IMR-90 (cell line): ENCODE measurements at regions not wholly inside any gene's neighbourhood (a gene's known extent, or its start where the extent isn't known, plus 50 kb on each side); places are given as distances from the start of the nearest gene placed in this dataset.
"Not testable (repeated sequence)": the region's sequence is repeated elsewhere in the genome, so short reads cannot be mapped to it uniquely, and the experiment has no call there.

Experiments used
- ATAC-seq: fragments of 200-7000 bp; cut with Tn5 transposase; 2 replicates; pipeline ENCODE4 v1.9.1; 2020; ENCODE audit warnings: low read depth, mild to moderate bottlenecking, moderate library complexity
- BruUV-seq: library from RNA; stranded (reverse); fragments of 400-500 nt; replicated peaks from 2 replicates; lab custom pipeline; 2021; lab: Mats Ljungman, UMichigan
- CTCF ChIA-PET: fragments of 300-600 bp; formaldehyde crosslinking; extraction: SDS; loops from one replicate; lab custom pipeline; 2021; ENCODE audit warnings: antibody characterized with exemption; lab: Yijun Ruan, JAX
- POLR2A ChIA-PET: fragments of 300-600 bp; sonication (Branson Sonifier 250); formaldehyde crosslinking; loops from one replicate; lab custom pipeline; 2022; ENCODE audit warnings: antibody characterized with exemption; ENCODE audit not compliant: unreplicated experiment; lab: Charles Lee
- DNase-seq: peaks from one replicate; pipeline ENCODE4 v3.0.0; 2013
- H2AFZ ChIP-seq: replicated peaks from 2 replicates; pipeline ENCODE3; 2013; ENCODE audit warnings: low read length, mild to moderate bottlenecking; ENCODE audit not compliant: poor library complexity
- H2AK5ac ChIP-seq: 2 replicates; pipeline ENCODE4 v1.6.1; 2013; ENCODE audit warnings: low read depth, low read length, inconsistent platforms
- H2AK9ac ChIP-seq: replicated peaks from 2 replicates; pipeline ENCODE3; 2013; ENCODE audit warnings: mild to moderate bottlenecking, low read depth, low read length, moderate library complexity; ENCODE audit not compliant: poor library complexity
- H2BK120ac ChIP-seq: 2 replicates; pipeline ENCODE4 v1.6.1; 2013; ENCODE audit warnings: low read depth, low read length, inconsistent platforms
- H2BK15ac ChIP-seq: 3 replicates; pipeline ENCODE4 v1.6.1; 2013; ENCODE audit warnings: low read depth, low read length, inconsistent platforms
- H2BK20ac ChIP-seq: 2 replicates; pipeline ENCODE4 v1.6.1; 2013; ENCODE audit warnings: low read depth, mild to moderate bottlenecking, inconsistent platforms, low read length, moderate library complexity
- H2BK5ac ChIP-seq: 2 replicates; pipeline ENCODE4 v1.6.1; 2013; ENCODE audit warnings: mild to moderate bottlenecking, low read depth, low read length, inconsistent platforms; ENCODE audit not compliant: poor library complexity, severe bottlenecking
- H3K14ac ChIP-seq: replicated peaks from 2 replicates; pipeline ENCODE4 v1.6.1; 2013; ENCODE audit warnings: low read depth, low read length, inconsistent platforms
- H3K18ac ChIP-seq: 2 replicates; pipeline ENCODE4 v1.6.1; 2013; ENCODE audit warnings: low read depth, low read length, control low read depth
- H3K23ac ChIP-seq: 2 replicates; pipeline ENCODE4 v1.6.1; 2013; ENCODE audit warnings: low read depth, low read length, inconsistent platforms
- H3K27ac ChIP-seq: 2 replicates; pipeline ENCODE4 v1.5.1; 2013; ENCODE audit warnings: mild to moderate bottlenecking, control low read depth, low read length; ENCODE audit not compliant: insufficient read depth
- H3K27me3 ChIP-seq: 2 replicates; pipeline ENCODE4 v1.6.1; 2013; ENCODE audit warnings: low read length; ENCODE audit not compliant: control insufficient read depth, insufficient read depth
- H3K36me3 ChIP-seq: 2 replicates; pipeline ENCODE4 v1.6.1; 2013; ENCODE audit warnings: low read length, mixed read lengths; ENCODE audit not compliant: control insufficient read depth, insufficient read depth
- H3K4ac ChIP-seq: 2 replicates; pipeline ENCODE4 v1.6.1; 2013; ENCODE audit warnings: low read depth, low read length, inconsistent platforms
- H3K4me1 ChIP-seq: 2 replicates; pipeline ENCODE4 v1.6.1; 2013; ENCODE audit warnings: low read length, mixed read lengths; ENCODE audit not compliant: control insufficient read depth, insufficient read depth
- H3K4me2 ChIP-seq: 2 replicates; pipeline ENCODE4 v1.6.1; 2013; ENCODE audit warnings: low read depth, mild to moderate bottlenecking, control low read depth, low read length, moderate library complexity
- H3K4me3 ChIP-seq: 2 replicates; pipeline ENCODE4 v1.5.1; 2013; ENCODE audit warnings: low read depth, mild to moderate bottlenecking, control low read depth, low read length, moderate library complexity; ENCODE audit not compliant: insufficient read depth
- H3K56ac ChIP-seq: 2 replicates; pipeline ENCODE4 v1.6.1; 2013; ENCODE audit warnings: low read length, inconsistent platforms; ENCODE audit not compliant: insufficient read depth; ENCODE audit errors: extremely low read depth
- H3K79me1 ChIP-seq, 2 experiments: 2 replicates each; pipeline ENCODE4 v1.6.1; 2013; ENCODE audit warnings: low read length in 2 of 2, inconsistent platforms in 1 of 2, low read depth in 1 of 2
- H3K9ac ChIP-seq: 2 replicates; pipeline ENCODE4 v1.6.1; 2013; ENCODE audit warnings: low read depth, low read length, control low read depth
- H3K9me1 ChIP-seq: 2 replicates; pipeline ENCODE4 v1.6.1; 2013; ENCODE audit warnings: low read length, inconsistent platforms; ENCODE audit not compliant: insufficient read depth
- H3K9me3 ChIP-seq: 2 replicates; pipeline ENCODE4 v1.6.1; 2013; ENCODE audit warnings: low read length; ENCODE audit not compliant: control insufficient read depth, insufficient read depth
- H4K20me1 ChIP-seq: 2 replicates; pipeline ENCODE4 v1.6.1; 2013; ENCODE audit warnings: low read length, inconsistent platforms; ENCODE audit not compliant: insufficient read depth
- H4K5ac ChIP-seq: 2 replicates; pipeline ENCODE4 v1.6.1; 2013; ENCODE audit warnings: mild to moderate bottlenecking, low read depth, low read length, control low read depth
- H4K8ac ChIP-seq, 2 experiments: 2 replicates each; pipeline ENCODE4 v1.6.1; 2013; ENCODE audit warnings: low read depth in 2 of 2, low read length in 2 of 2, control low read depth in 1 of 2, inconsistent platforms in 1 of 2
- H4K91ac ChIP-seq: 2 replicates; pipeline ENCODE4 v1.6.1; 2013; ENCODE audit warnings: low read depth, low read length, inconsistent platforms; ENCODE audit not compliant: insufficient read depth
- CHD1 ChIP-seq: IDR thresholded peaks from 2 replicates; pipeline ENCODE4 v1.6.1; 2012; ENCODE audit warnings: low read depth, low read length, improper control_type of control experiment
- FOS ChIP-seq: fragments of 150-350 bp; IDR thresholded peaks from 2 replicates; pipeline ENCODE4 v1.6.1; 2016; ENCODE audit warnings: low read depth, low read length
- MXI1 ChIP-seq: IDR thresholded peaks from 2 replicates; pipeline ENCODE4 v1.6.1; 2012; ENCODE audit warnings: low read depth, mild to moderate bottlenecking, low read length, moderate library complexity, borderline replicate concordance
- POLR2A ChIP-seq: IDR thresholded peaks from 2 replicates; pipeline ENCODE4 v1.6.1; 2012; ENCODE audit warnings: mild to moderate bottlenecking, low read depth, low read length
- RAD21 ChIP-seq: IDR thresholded peaks from 2 replicates; pipeline ENCODE4 v1.6.1; 2012; ENCODE audit warnings: low read length, improper control_type of control experiment
- RCOR1 ChIP-seq: IDR thresholded peaks from 2 replicates; pipeline ENCODE4 v1.6.1; 2012; ENCODE audit warnings: mild to moderate bottlenecking, low read length, improper control_type of control experiment; ENCODE audit not compliant: insufficient replicate concordance
- RFX5 ChIP-seq: IDR thresholded peaks from 2 replicates; pipeline ENCODE4 v1.8.0; 2012; ENCODE audit warnings: low read depth, mild to moderate bottlenecking, low read length, moderate library complexity
- SMC3 ChIP-seq: fragments of 150-350 bp; IDR thresholded peaks from 2 replicates; pipeline ENCODE4 v1.6.1; 2016; ENCODE audit warnings: low read depth, mild to moderate bottlenecking, antibody characterized with exemption, low read length, moderate library complexity
- USF2 ChIP-seq: fragments of 150-350 bp; IDR thresholded peaks from 2 replicates; pipeline ENCODE4 v1.6.1; 2017; ENCODE audit warnings: mild to moderate bottlenecking, antibody characterized with exemption, low read length, low read depth
- WGBS, 2 experiments: methylation state at CpG; one replicate each; pipeline versions ENCODE4 v1.1.5 to v1.1.7; 2013; ENCODE audit warnings: missing lambda C conversion rate in 2 of 2; ENCODE audit not compliant: insufficient read length in 1 of 2; ENCODE audit errors: extremely low coverage in 2 of 2; 5-methylcytosine and 5-hydroxymethylcytosine counted together
- dilution Hi-C: fragments of 300-500 bp; cut with HindIII; formaldehyde crosslinking; loops from one replicate; pipeline ENCODE4 v1.14.3; 2018; ENCODE audit warnings: low sequenced_read_pairs; ENCODE audit not compliant: unreplicated experiment
- in situ Hi-C: fragments of 300-500 bp; cut with MboI; formaldehyde crosslinking; loops from 3 replicates; pipeline ENCODE4 v1.14.3; 2019; ENCODE audit warnings: low sequenced_read_pairs, inconsistent platforms, mixed read lengths
- intact Hi-C: fragments of 100-400 bp; cut with micrococcal nuclease; formaldehyde crosslinking; loops from 2 replicates; pipeline ENCODE4 v1.10.0; 2022
- TF ChIP-seq, protein P1 (sequence below): fragments of 150-350 bp; IDR thresholded peaks from 2 replicates; pipeline ENCODE4 v1.6.1; 2016; ENCODE audit warnings: low read depth, mild to moderate bottlenecking, low read length, moderate library complexity, borderline replicate concordance

DNA sequence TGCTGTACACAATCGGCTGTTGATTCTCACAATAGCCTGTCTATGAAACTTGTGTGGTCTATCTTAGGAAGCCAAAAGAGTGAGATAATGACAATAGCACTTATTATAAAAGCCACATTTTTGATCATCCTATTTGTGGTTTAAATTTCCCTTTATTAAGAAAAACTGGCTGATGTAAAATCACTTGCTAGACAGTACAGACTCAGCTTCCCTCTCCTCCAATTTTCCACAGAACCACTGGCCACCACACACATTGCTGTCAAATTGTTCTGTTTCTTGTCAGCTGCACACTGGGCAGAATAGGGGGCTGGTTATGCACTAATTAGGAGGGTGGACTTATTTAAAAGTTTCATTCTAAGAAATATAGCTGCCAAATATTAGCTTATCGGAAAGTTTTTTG lies 425.9 kb downstream of the EPHA3 start:
- Histone ChIP-seq H3K4me1 (no peaks in the 10 kb centered on the region), H4K91ac (no peak overlapping the region), H4K5ac (no peak overlapping the region), H4K20me1 (no peaks in the 10 kb centered on the region), H3K9ac (no peak overlapping the region), H3K14ac (no peak overlapping the region), H3K27me3 (no peaks in the 10 kb centered on the region), H3K4ac (no peak overlapping the region), H4K8ac (no peak overlapping the region), H3K4me2 (no peak overlapping the region), H3K9me3 (no peaks in the 10 kb centered on the region), H3K4me3 (no peak overlapping the region), H3K56ac (no peak overlapping the region), H3K27ac (no peak overlapping the region), H2AK5ac (no peak overlapping the region), H3K18ac (no peak overlapping the region), H2BK120ac (no peak overlapping the region), H2AK9ac (no peak overlapping the region), H3K36me3 (no peaks in the 10 kb centered on the region), H2BK15ac (no peak overlapping the region), H2AFZ (no peak overlapping the region), H3K79me1 (no peaks in the 10 kb centered on the region), H2BK20ac (no peak overlapping the region), H3K23ac (no peak overlapping the region), H3K9me1 (no peaks in the 10 kb centered on the region), H2BK5ac (no peak overlapping the region)
- BruUV-seq = no TSS peak
- CTCF ChIA-PET = no interaction called here
- dilution Hi-C loops = no loop called here
- DNase-seq (no peak), ATAC-seq (no peak)
- WGBS, 2 experiments = no CpG with 5 or more reads among the region's 2 CpGs
- POLR2A ChIA-PET = no interaction called here
- TF ChIP-seq CHD1 (no peak), USF2 (no peak), SMC3 (no peak), POLR2A (no peak), FOS (no peak), RCOR1 (no peak), MXI1 (no peak), RFX5 (no peak), RAD21 (no peak)
- TF ChIP-seq, protein P1, sequence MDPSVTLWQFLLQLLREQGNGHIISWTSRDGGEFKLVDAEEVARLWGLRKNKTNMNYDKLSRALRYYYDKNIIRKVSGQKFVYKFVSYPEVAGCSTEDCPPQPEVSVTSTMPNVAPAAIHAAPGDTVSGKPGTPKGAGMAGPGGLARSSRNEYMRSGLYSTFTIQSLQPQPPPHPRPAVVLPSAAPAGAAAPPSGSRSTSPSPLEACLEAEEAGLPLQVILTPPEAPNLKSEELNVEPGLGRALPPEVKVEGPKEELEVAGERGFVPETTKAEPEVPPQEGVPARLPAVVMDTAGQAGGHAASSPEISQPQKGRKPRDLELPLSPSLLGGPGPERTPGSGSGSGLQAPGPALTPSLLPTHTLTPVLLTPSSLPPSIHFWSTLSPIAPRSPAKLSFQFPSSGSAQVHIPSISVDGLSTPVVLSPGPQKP = no peak
- intact Hi-C loops = no loop called here
- in situ Hi-C loops = no loop called here

DNA sequence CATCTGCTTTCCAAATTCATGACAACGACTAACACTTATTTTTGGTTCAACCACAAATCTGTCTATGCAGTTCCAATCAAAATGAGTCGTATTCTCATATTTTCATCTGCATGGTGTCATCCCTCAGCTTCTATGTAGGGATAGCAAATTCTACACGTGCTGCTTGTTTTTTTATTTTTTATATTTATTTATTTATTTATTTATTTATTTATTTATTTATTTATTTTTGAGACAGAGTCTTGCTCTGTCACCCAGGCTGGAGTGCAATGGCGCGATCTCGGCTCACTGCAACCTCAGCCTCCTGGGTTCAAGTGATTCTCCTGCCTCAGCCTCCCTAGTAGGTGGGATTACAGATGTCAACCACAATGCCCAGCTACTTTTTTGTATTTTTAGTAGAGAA lies 447.2 kb downstream of the EPHA3 start:
- H3K4ac ChIP-seq, H2BK15ac ChIP-seq, H3K27ac ChIP-seq, H4K5ac ChIP-seq, H3K56ac ChIP-seq, H3K9ac ChIP-seq, H2BK120ac ChIP-seq, H3K36me3 ChIP-seq, H3K27me3 ChIP-seq, H3K79me1 ChIP-seq, H4K20me1 ChIP-seq, H2BK20ac ChIP-seq, H3K4me2 ChIP-seq, H3K4me3 ChIP-seq, in situ Hi-C loops, H3K9me1 ChIP-seq, CTCF ChIA-PET, H2AK9ac ChIP-seq, H3K4me1 ChIP-seq, POLR2A ChIA-PET, dilution Hi-C loops, intact Hi-C loops, BruUV-seq, H3K18ac ChIP-seq, H3K23ac ChIP-seq, H4K8ac ChIP-seq, H2AFZ ChIP-seq, DNase-seq, H3K9me3 ChIP-seq, H3K14ac ChIP-seq, H2AK5ac ChIP-seq, H2BK5ac ChIP-seq, ATAC-seq, H4K91ac ChIP-seq: not testable (repeated sequence)
- 100% methylated on average over 1 of the region's 6 CpGs; no CpG with 5 or more reads in 1 of the 2 experiments for WGBS, 2 experiments
